ENCODE measurements at regions not wholly inside any gene's neighbourhood (a gene's known extent, or its start where the extent isn't known, plus 50 kb on each side); places are given as distances from the start of the nearest gene placed in this dataset.

GRCh38 chr4:79848329-79848728, 224.7 kb downstream of the ANTXR2 start:
- Histone ChIP-seq H2BK5ac (ENCODE audit: low read depth, low read length, poor library complexity, severe bottlenecking) (no peak overlapping the region), H4K5ac (ENCODE audit: low read depth, low read length) (no peak overlapping the region), H3K56ac (ENCODE audit: extremely low read depth, insufficient read depth, low read length) (no peak overlapping the region), H3K4me3 (ENCODE audit: insufficient read depth, low read depth, low read length) (no peak overlapping the region), H4K91ac (ENCODE audit: insufficient read depth, low read depth, low read length) (no peak overlapping the region), H3K4me1 (ENCODE audit: control insufficient read depth, insufficient read depth, low read length) (peaks cover 2% of the 10 kb centered on the region), H3K4ac (ENCODE audit: low read depth, low read length) (no peak overlapping the region), H2AK5ac (ENCODE audit: low read depth, low read length) (no peak overlapping the region), H2BK20ac (ENCODE audit: low read depth, low read length) (no peak overlapping the region), H2BK15ac (ENCODE audit: low read depth, low read length) (no peak overlapping the region), H3K9me1 (ENCODE audit: insufficient read depth, low read length) (no peaks in the 10 kb centered on the region), H3K9me3 (ENCODE audit: control insufficient read depth, insufficient read depth, low read length) (peaks cover 2% of the 10 kb centered on the region), H3K79me1 (ENCODE audit: low read depth in 1 of 2, low read length in 2 of 2) (no peaks in the 10 kb centered on the region), H2BK120ac (ENCODE audit: low read depth, low read length) (no peak overlapping the region), H4K20me1 (ENCODE audit: insufficient read depth, low read length) (no peaks in the 10 kb centered on the region), H2AFZ (replicated peaks; ENCODE audit: low read length, poor library complexity) (no peak overlapping the region), H3K27ac (ENCODE audit: insufficient read depth, low read length) (no peak overlapping the region), H3K14ac (replicated peaks; ENCODE audit: low read depth, low read length) (no peak overlapping the region), H3K36me3 (ENCODE audit: control insufficient read depth, insufficient read depth, low read length) (no peaks in the 10 kb centered on the region), H3K27me3 (ENCODE audit: control insufficient read depth, insufficient read depth, low read length) (no peaks in the 10 kb centered on the region), H2AK9ac (replicated peaks; ENCODE audit: low read depth, low read length, poor library complexity) (no peak overlapping the region), H3K23ac (ENCODE audit: low read depth, low read length) (no peak overlapping the region), H3K4me2 (ENCODE audit: low read depth, low read length) (no peak overlapping the region), H4K8ac (ENCODE audit: low read depth in 2 of 2, low read length in 2 of 2) (no peak overlapping the region), H3K9ac (ENCODE audit: low read depth, low read length) (no peak overlapping the region), H3K18ac (ENCODE audit: low read depth, low read length) (no peak overlapping the region)
- DNase-seq: no peak
- ChIA-PET POLR2A (ENCODE audit: unreplicated experiment) (no interaction called here), CTCF (no interaction called here)
- in situ Hi-C loops (cut with MboI; ENCODE audit: low sequenced_read_pairs): no loop called here
- TF ChIP-seq MAZ (IDR thresholded peaks at IDR 0.05; ENCODE audit: borderline replicate concordance, low read depth, low read length): no peak
- TF ChIP-seq ELK1 (IDR thresholded peaks at IDR 0.05; ENCODE audit: borderline replicate concordance, low read depth, low read length): no peak
- TF ChIP-seq USF2 (IDR thresholded peaks at IDR 0.05; ENCODE audit: low read depth, low read length): no peak
- TF ChIP-seq BHLHE40 (IDR thresholded peaks at IDR 0.05; ENCODE audit: low read depth, low read length): no peak
- TF ChIP-seq NFE2L2 (IDR thresholded peaks at IDR 0.05; ENCODE audit: low read depth, low read length): no peak
- no peak for TF ChIP-seq CEBPB (IDR thresholded peaks at IDR 0.05; ENCODE audit: low read depth, low read length)
- TF ChIP-seq CHD1 (IDR thresholded peaks at IDR 0.05; ENCODE audit: low read depth, low read length): no peak
- no peak for TF ChIP-seq CTCF (conservative IDR thresholded peaks at IDR 0.05; ENCODE audit: low read depth, low read length)
- TF ChIP-seq RAD21 (IDR thresholded peaks at IDR 0.05; ENCODE audit: low read length): no peak
- TF ChIP-seq MAFK (IDR thresholded peaks at IDR 0.05; ENCODE audit: low read depth, low read length): no peak
- no peak for TF ChIP-seq FOS (IDR thresholded peaks at IDR 0.05; ENCODE audit: low read depth, low read length)
- no peak for TF ChIP-seq RCOR1 (IDR thresholded peaks at IDR 0.05; ENCODE audit: insufficient replicate concordance, low read length)
- no peak for TF ChIP-seq POLR2A (IDR thresholded peaks at IDR 0.05; ENCODE audit: low read depth, low read length)
- no peak for TF ChIP-seq SMC3 (IDR thresholded peaks at IDR 0.05; ENCODE audit: low read depth, low read length)
- TF ChIP-seq RFX5 (IDR thresholded peaks at IDR 0.05; ENCODE audit: low read depth, low read length): no peak
- intact Hi-C loops (cut with micrococcal nuclease): no loop called here
- no CpG with 5 or more reads among the region's 1 CpG for WGBS, 2 experiments (ENCODE audit: extremely low coverage in 2 of 2, insufficient read length in 1 of 2)
- no TSS peak for BruUV-seq (replicated peaks)
- no peak for ATAC-seq (ENCODE audit: low read depth)
- dilution Hi-C loops (cut with HindIII; ENCODE audit: low sequenced_read_pairs, unreplicated experiment): no loop called here

Measured in IMR-90 (cell line).